AG09309 (cell line): ENCODE measurements at regions not wholly inside any gene's neighbourhood (a gene's known extent, or its start where the extent isn't known, plus 50 kb on each side); places are given as distances from the start of the nearest gene placed in this dataset.

Experiments
- DNase-seq: peaks from one replicate; pipeline ENCODE4 v3.0.0-alpha.2; 2010; ENCODE audit warnings: low read depth
- H3K4me3 ChIP-seq: 2 replicates; pipeline ENCODE4 v1.5.1; 2011; ENCODE audit warnings: mild to moderate bottlenecking, low read depth, low read length, moderate library complexity; ENCODE audit not compliant: control insufficient read depth
- CTCF ChIP-seq: IDR thresholded peaks from 2 replicates; pipeline ENCODE4 v1.5.1; 2011; ENCODE audit warnings: mild to moderate bottlenecking, low read depth, low read length, inconsistent platforms; ENCODE audit not compliant: insufficient read depth, control insufficient read depth; ENCODE audit errors: missing control alignments

GRCh38 chr6:23380465-23380864, 745.5 kb upstream of the NRSN1 start:
- no peak for TF ChIP-seq CTCF
- no peak for DNase-seq
- no peak overlapping the region for H3K4me3 ChIP-seq

- no peak overlapping the region for H3K4me3 ChIP-seq
- no peak for DNase-seq
- no peak for TF ChIP-seq CTCF
These were observed 737.8 kb upstream of the NRSN1 start for GRCh38 chr6:23388086-23388783.

DNA sequence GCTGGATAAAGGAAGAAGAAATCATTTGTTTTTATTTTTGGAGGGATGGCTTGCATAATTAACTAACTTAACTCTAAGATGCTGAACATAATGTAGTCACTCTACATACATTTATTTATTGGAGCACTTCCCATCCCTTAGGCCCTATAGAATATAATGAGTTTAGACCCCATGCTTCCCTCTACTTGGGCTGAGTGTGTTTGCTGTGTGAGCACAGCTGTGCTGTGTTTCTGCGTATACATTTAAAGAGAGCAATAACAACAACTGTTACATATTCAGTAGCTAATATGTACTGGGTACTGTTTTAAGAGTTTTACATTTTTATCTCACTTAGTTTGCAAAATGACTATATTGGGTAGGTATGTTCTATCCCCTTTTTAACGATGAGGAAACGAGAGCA, 736.6 kb upstream of the NRSN1 start:
- no peak for TF ChIP-seq CTCF
- H3K4me3 ChIP-seq = no peak overlapping the region
- DNase-seq = no peak

- DNase-seq = no peak
- no peak overlapping the region for H3K4me3 ChIP-seq
- TF ChIP-seq CTCF = no peak
These were observed 735.8 kb upstream of the NRSN1 start for GRCh38 chr6:23390221-23390620.

GRCh38 chr6:23394681-23395080, 731.3 kb upstream of the NRSN1 start:
- no peak for DNase-seq
- no peak for TF ChIP-seq CTCF
- H3K4me3 ChIP-seq = no peak overlapping the region

GRCh38 chr6:23395381-23395780, 730.6 kb upstream of the NRSN1 start:
- DNase-seq = no peak
- no peak overlapping the region for H3K4me3 ChIP-seq
- no peak for TF ChIP-seq CTCF
